ENCODE measurements at regions not wholly inside any gene's neighbourhood (a gene's known extent, or its start where the extent isn't known, plus 50 kb on each side); places are given as distances from the start of the nearest gene placed in this dataset.
A peak's percentile ranks its signal among the peaks of the same experiment; 100 is the strongest.
"Not testable (repeated sequence)": the region's sequence is repeated elsewhere in the genome, so short reads cannot be mapped to it uniquely, and the experiment has no call there.

DNA sequence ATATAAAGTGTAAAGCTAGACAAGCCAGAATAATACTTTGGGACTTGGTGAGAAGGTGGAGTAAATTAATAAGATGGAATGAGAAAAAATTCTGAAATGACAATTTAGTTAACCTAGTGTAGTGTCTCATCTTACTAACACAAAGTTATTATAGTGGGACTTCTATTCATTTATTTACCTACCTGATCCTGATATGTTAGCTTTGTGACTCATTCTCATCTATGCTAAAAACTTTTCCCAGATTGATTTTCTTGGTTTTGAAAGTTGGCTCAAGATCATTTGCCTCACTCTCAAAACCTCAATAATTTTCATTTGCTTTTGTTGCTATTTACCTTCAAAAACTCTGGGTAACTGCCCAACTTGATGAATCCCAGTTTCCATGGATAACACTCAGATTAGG is 698.6 kb downstream of the SH3BGRL start:
- no peak for DNase-seq (ENCODE audit: low read depth)
- TF ChIP-seq, protein P1, sequence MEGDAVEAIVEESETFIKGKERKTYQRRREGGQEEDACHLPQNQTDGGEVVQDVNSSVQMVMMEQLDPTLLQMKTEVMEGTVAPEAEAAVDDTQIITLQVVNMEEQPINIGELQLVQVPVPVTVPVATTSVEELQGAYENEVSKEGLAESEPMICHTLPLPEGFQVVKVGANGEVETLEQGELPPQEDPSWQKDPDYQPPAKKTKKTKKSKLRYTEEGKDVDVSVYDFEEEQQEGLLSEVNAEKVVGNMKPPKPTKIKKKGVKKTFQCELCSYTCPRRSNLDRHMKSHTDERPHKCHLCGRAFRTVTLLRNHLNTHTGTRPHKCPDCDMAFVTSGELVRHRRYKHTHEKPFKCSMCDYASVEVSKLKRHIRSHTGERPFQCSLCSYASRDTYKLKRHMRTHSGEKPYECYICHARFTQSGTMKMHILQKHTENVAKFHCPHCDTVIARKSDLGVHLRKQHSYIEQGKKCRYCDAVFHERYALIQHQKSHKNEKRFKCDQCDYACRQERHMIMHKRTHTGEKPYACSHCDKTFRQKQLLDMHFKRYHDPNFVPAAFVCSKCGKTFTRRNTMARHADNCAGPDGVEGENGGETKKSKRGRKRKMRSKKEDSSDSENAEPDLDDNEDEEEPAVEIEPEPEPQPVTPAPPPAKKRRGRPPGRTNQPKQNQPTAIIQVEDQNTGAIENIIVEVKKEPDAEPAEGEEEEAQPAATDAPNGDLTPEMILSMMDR (IDR thresholded peaks at IDR 0.05; ENCODE audit: insufficient read depth, low read depth, low read length, missing control alignments), result no peak
- H3K4me3 ChIP-seq (ENCODE audit: low read length), result no peak overlapping the region

- H3K4me3 ChIP-seq (ENCODE audit: low read length), result no peak overlapping the region
- no peak for DNase-seq (ENCODE audit: low read depth)
- TF ChIP-seq, protein P1 (IDR thresholded peaks at IDR 0.05; ENCODE audit: insufficient read depth, low read depth, low read length, missing control alignments), result no peak
Measured at GRCh38 chrX:81925812-81926211, 723.9 kb downstream of the SH3BGRL start.

GRCh38 chrX:81945911-81946310 is 744.0 kb downstream of the SH3BGRL start:
- not testable (repeated sequence) for H3K4me3 ChIP-seq (ENCODE audit: low read length); DNase-seq (ENCODE audit: low read depth)

GRCh38 chrX:81957318-81957717 is 755.4 kb downstream of the SH3BGRL start:
- TF ChIP-seq, protein P1 (IDR thresholded peaks at IDR 0.05; ENCODE audit: insufficient read depth, low read depth, low read length, missing control alignments), result no peak
- no peak overlapping the region for H3K4me3 ChIP-seq (ENCODE audit: low read length)
- no peak for DNase-seq (ENCODE audit: low read depth)

DNA sequence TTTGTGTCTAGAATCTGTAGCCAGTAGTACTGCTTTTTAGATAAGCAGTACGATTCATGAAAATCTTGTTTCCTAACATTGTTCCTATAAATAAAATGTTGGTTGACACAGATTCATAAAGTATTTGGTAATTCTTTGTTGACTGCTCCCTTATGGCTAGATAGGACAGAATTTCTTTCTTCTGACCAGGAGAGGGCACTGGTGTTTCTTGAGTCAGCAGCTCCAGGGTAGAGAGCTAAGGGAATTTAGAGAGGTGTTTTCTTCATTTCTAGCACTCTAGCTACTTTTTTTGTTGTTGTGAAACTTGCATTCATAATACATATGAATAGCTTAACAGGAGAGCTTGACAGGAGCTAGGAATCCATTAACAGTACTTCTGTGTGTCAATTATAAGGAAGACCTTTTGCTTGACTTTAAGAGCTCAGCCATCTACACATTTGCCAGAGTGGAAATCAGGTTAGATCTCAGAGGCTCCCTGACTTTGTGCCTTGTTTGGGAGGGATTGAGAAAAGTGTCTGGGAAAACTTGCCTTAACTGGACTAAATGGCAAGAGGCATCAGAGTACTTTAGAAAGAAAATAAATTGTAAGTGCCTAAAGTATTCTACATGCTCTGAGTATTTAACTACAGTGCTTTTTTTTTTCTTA is 756.1 kb downstream of the SH3BGRL start:
- TF ChIP-seq, protein P1 (IDR thresholded peaks at IDR 0.05; ENCODE audit: insufficient read depth, low read depth, low read length, missing control alignments), result no peak
- H3K4me3 ChIP-seq (ENCODE audit: low read length), result no peak overlapping the region
- DNase-seq (ENCODE audit: low read depth), result peak; percentile 18

- TF ChIP-seq, protein P1 (IDR thresholded peaks at IDR 0.05; ENCODE audit: insufficient read depth, low read depth, low read length, missing control alignments), result no peak
- DNase-seq (ENCODE audit: low read depth), result no peak
- H3K4me3 ChIP-seq (ENCODE audit: low read length), result no peak overlapping the region
Measured at GRCh38 chrX:81959964-81960363, 758.1 kb downstream of the SH3BGRL start.

DNA sequence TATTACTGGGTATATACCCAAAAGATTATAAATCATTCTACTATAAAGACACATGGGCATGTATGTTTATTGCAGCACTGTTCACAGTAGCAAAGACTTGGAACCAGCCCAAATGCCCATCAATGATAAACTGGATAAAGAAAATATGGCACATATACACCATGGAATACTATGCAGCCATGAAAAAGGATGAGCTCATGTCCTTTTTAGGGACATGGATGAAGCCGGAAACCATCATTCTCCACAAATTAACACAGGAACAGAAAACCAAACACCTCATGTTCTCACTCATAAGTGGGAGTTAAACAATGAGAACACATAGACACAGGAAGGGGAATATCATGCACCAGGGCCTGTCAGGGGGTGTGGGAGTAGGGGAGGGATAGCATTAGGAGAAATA is 772.5 kb downstream of the SH3BGRL start:
- not testable (repeated sequence) for H3K4me3 ChIP-seq (ENCODE audit: low read length); DNase-seq (ENCODE audit: low read depth)

GRCh38 chrX:81979806-81980515 is 778.1 kb downstream of the SH3BGRL start:
- TF ChIP-seq, protein P1 (IDR thresholded peaks at IDR 0.05; ENCODE audit: insufficient read depth, low read depth, low read length, missing control alignments), result no peak
- no peak for DNase-seq (ENCODE audit: low read depth)
- H3K4me3 ChIP-seq (ENCODE audit: low read length), result no peak overlapping the region

GRCh38 chrX:81987217-81987616 is 785.3 kb downstream of the SH3BGRL start:
- not testable (repeated sequence) for DNase-seq (ENCODE audit: low read depth)

More at GRCh38 chrX:81987217-81987616, 785.3 kb downstream of the SH3BGRL start:
- not testable (repeated sequence) for H3K4me3 ChIP-seq (ENCODE audit: low read length)
